ENCODE measurements at regions not wholly inside any gene's neighbourhood (a gene's known extent, or its start where the extent isn't known, plus 50 kb on each side); places are given as distances from the start of the nearest gene placed in this dataset.

DNA sequence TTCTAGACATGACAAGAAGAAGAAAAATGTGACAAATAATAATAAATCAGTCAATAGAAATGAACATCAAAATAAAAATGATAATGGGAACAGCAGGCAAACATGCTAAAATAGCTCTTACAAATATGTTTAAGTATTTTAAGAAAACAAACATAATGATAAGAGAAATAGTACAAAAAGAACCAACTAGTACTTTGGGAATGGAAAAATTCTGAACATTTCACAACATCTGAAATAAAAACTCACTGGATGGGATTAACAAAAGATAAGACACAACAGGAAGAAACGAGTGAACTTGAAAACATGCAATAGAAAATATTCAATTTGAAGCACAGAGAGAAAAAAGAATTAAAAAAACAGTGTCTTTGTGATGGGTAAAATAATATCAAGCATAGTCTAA, 115.2 kb upstream of the TSPAN2 start:
- no peak for DNase-seq (ENCODE audit: extremely low read depth in 1 of 2, low read depth in 1 of 2)

DNA sequence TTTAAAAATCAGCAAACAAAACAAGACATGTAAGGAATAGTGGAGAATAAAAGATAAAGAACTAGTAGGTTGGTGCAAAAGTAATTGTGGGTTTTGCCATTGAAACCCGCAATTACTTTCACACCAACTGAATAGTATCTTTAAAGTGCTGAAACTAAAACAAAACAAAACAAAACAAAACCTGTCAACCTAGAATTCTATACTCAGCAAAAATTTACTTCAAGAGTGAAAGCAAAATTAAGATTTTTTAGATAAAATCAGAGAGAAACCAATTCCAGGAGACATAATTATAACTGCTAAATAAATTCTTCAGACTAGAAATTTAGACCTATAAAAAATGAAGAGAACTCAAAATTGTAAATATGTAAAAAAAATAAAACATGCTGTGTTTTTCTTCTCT, 114.0 kb upstream of the TSPAN2 start:
- no peak for DNase-seq (ENCODE audit: extremely low read depth in 1 of 2, low read depth in 1 of 2)

DNA sequence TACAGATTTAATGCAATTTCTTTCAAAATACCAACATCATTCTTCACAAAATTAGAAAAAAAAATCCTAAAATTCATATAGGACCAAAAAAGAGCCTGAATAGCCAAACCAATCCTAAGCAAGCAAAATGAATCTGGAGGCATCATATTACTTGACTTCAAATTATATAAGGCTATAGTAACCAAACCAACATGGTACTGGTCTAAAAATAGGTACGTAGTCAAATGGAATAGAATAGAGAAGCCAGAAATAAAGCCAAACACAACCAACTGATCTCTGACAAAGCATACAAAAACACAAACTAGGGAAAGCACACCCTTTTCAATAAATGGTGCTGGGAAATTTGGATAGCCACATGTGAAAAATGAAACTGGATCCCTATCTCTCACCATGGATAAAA, 112.3 kb upstream of the TSPAN2 start:
- DNase-seq (ENCODE audit: extremely low read depth in 1 of 2, low read depth in 1 of 2) = no peak

DNA sequence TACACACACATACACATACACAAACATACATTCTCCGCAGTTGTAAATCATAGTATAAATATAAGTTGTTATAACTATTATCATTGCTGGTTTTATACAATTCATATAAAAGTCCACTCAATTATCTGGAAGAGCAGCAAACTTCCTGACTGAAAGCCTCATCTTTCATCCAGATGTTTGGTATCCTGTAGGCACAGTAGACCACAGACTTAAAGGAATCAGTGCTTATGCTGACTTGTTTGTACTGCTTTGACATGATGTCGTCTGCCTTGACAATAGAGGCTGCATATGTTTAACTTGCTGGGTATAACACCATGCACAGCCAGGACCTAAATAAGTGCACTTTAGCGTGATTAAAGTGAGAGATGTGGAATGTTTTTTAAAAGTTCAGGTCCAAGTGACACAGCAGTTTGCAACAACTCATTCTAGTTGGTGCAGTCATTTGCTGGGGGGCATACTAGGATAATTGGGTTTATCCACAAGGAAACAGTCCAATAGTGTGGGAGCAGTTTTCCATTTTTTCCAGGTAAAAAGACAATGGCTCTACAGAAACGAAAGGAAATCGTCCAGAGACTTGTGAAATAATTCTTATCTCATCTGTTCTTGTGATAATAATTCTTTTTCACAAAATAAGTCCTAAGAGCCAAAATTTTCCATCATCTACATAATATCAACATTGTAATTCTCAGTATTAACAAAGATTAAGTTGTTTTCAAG, 110.3 kb upstream of the TSPAN2 start:
- no peak for DNase-seq (ENCODE audit: extremely low read depth in 1 of 2, low read depth in 1 of 2)

DNA sequence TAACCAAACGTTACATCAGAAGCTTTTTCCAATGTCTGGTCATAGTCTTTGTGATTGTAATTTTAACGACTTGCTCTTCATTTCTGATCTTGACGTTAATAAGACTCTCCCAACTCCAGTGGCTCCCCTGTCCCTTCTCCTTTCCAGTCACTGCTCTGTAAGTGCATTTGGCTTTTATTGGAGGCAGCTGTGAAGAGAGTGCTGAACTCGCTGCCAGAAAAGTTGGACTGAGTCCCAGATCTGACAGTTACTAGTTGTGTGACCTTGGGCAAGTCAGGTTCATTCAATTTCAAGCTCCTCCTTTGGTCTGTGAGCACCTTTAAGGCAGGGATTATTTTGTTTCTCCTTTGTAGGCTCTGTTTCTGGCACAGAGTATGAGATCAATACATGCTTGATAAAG, 109.6 kb upstream of the TSPAN2 start:
- DNase-seq (ENCODE audit: extremely low read depth in 1 of 2, low read depth in 1 of 2) = no peak

DNA sequence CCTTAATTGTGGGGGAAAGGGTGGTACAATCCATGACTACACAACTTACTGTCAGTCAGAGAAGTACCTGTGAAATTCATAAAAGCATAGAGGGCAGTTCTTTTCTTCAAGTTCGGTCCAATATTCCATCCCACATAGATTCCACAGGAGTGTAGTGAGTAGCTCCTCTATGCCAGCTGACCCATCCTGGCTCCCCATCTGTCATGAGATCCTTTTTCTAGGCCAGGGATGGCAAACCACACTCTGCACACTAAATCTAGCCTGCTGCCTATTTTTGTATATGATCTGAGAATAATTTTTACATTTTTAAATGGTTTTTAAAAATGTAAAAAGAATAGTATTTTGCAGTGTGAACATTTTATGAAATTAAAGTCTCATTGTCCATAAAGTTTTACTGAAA, 107.0 kb upstream of the TSPAN2 start:
- no peak for DNase-seq (ENCODE audit: extremely low read depth in 1 of 2, low read depth in 1 of 2)

DNA sequence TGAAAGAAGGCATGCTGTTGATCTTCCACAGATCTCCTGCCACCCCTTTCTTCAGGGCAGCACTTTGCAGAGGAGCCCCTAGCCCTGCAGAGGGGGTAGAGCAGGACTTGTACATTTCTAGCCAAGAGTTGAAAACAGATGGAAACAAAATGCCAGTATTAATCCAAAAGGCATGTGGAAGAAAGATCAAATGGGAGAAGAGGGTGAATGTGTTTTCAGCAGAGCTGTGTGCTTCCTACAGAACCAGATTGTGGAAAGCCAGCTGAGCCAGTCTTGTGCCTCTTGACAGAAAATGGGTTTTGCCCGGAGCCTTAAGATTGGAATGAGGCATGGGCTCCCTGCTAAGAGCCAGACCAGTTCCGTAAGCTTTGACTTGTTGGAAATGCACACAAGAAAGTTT, 105.2 kb upstream of the TSPAN2 start:
- no peak for DNase-seq (ENCODE audit: extremely low read depth in 1 of 2, low read depth in 1 of 2)

DNA sequence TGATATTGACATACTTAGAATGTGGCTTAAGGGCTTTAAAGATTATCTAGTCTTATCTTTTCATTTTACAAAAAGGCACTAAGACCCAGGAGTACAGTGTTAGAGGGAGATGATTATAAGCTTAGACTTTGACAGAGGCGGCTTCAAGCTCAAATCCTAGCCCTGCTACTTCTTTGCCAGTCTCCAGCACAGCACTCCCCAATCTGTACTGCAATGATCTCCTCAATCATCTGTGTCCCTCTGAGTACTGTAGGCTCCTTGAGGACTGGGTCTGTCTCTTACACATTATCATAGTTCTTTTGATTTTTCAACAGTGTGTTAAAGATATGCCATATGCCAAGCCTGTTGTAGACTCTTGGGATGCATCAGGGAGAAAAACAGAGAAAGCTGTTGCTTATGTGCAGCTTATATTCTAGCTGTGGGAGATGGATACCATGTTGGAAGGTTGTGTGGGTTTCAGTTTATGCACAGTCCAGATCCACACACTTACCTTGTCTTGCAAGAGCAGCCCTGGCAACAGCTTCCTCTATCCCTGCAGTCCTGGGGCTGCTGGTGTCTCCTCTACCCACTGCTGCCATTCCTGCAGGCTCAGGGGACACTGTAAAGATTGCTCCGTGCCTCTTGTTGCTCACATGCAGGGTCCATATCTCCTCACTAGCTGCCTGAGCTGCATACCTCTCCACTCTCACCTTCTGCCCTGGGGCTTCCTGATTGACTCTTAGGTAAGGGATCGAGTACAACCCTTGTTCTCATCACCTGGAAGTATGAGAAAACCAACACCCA, 103.9 kb upstream of the TSPAN2 start:
- DNase-seq (ENCODE audit: extremely low read depth in 1 of 2, low read depth in 1 of 2) = no peak

DNA sequence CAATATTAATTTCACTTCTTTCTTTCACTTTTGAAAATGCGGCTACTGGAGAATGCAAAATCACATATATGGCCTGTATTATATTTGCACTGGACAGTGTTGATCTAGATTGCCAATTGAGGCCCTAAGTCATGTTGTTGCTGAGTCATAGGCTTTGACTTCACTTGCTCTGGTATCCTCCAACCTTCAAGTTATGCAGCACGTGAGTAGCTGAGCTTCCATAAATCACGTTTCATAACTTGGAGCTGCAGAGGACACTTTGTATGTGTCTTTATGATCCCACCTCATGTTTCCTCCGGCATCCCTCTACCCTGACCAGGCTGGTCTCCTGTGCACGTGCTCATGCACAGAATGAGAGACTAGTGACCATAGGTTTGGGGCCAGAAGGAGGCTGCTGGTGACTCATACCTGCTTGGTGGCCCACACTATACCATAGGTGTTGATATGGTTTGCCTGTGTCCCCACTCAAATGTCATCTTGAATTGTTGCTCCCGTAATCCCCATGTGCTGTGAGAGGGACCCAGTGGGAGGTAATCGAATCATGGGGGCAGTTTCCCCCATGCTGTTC, 103.0 kb upstream of the TSPAN2 start:
- no peak for DNase-seq (ENCODE audit: extremely low read depth in 1 of 2, low read depth in 1 of 2)

DNA sequence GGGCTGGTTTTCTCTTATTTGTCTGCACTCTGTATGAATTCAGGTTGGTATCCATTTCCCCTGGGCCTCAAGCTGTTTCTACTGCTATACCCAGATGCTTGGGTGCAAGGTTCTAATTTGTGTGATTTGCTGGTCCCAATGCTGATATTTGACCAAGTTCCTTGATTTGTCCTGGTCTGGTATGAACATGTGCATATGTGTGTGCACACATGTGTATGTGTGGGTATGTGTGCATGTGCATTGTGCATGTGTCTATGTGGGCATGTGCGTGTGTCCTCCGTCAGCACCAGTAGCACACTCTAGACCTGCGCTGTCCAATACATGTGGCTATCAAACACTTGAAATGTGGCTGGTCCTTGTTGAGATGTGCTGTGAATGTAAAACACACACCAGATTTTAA, 102.4 kb upstream of the TSPAN2 start:
- DNase-seq (ENCODE audit: extremely low read depth in 1 of 2, low read depth in 1 of 2) = no peak

DNA sequence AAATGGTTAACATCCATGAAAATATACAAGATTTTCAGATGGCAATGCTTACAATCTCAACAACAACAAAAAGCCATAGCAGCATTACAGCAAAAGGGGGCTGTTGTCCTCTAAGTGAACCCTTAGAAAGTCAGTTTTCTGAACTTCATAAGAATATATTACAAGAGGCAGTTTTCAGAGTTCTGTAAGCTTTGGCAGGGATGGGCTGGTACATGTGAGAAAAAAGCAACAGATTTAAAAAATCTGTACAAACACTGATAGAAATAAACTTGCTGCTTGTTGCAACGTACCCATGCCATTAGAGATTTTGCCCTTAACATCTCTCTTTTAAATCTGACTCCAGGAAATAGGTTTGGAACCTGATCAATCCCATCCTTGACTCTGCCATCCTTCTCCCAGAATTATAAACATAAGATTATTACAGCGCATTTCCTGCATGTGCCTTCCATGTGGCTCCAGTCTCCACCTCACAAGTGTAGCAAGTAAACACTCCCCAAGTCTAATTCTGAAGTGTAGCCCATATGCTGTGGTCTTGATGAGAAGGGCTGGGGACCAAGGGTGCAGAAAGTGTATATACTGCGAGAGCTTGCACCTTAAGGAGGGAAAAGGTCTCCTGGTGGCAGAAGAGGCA, 101.4 kb upstream of the TSPAN2 start:
- DNase-seq (ENCODE audit: extremely low read depth in 1 of 2, low read depth in 1 of 2) = no peak

DNA sequence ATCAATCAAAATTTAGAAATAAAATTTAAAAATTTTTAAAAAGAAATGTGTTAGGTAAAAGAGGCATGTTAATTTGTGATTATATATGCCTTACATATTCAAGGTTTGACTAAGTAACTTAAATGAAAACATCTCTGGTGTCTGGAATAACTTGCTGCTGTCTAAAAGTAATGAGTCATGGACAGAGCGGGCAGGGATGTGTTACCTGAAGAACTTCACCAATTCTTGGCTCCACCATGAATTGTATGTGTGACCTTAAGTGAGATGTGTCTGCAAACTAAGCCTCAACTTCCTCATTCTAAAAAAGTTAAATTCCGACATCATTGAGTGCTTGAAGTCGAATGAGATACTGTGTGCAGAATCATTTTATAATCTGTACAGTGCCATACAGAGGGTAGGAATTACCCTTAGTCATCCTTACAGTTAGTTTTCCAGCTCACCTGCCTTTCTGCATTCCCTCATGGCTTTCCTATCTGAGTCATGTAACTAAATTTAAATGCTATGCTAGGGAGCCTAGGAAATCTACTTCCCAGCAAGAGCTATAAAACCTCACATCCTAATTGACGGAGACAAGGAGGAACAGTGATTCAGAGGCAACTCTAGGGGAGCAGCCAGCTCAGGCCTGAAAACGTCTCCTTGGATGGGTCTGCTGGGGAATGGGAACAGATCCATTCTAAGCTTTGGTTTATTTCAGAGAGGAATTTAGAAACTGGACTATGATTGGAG, 100.7 kb upstream of the TSPAN2 start:
- no peak for DNase-seq (ENCODE audit: extremely low read depth in 1 of 2, low read depth in 1 of 2)

DNA sequence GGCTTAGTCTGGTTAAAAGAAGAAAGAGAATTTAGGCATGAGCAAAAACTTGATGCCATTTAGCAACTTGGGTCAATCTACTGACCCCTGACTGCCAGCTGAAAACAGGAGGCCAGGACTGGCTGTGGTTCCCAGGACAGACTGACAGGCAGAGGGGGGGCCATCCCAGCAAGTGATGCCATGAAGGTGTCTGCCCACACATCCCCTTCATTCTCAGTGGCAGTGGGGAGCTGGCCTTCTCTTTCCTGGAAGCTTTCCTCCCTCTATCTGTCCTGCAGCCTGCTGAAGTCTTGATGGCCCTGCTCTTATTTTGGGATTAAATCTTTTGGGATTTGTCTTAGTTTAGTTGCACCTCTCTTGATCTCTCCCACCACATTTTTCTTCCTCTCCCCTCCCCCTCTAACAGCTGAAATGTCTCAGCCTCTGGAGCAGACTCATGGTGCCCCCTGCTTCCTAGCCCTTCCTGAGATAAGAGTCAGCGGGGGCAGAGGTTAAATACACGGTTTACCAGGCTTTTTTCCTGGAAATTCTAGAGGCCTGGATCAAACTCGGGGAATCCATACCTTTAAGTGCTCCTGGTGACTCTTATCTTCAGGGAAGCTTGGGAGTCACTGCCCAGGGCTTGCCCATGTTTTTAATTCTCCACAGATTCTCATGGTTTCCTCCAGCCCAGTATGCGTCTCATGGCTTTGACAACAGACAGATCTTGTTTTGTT, 99.5 kb upstream of the TSPAN2 start:
- DNase-seq (ENCODE audit: extremely low read depth in 1 of 2, low read depth in 1 of 2) = no peak

DNA sequence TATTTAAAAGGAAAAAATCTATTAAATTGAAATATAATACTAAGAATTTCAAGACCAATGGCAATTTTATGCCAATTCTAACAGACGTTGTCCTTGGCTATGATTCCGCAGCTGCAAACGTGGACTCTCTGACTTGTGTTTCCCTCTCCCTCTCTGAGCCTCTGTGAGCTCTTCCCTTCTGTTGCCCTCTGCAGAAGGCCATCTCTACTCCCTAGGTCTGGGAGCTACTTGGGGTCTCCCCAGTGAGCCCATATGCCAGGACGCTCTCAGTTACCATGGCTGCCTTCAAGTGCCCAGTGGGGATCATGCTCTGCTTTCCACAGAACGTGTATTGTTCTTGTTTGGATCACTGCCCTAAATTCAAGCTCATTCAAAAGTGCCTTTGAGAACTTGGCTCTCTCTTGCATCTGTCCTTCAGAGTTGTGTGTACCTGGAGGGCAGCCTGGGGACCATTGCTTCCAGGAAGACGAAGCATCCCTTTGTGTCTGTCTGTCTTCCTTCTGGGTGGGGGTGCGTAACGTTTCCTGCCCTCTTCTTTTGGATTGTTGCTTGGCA, 97.5 kb upstream of the TSPAN2 start:
- DNase-seq (ENCODE audit: extremely low read depth in 1 of 2, low read depth in 1 of 2) = no peak

DNA sequence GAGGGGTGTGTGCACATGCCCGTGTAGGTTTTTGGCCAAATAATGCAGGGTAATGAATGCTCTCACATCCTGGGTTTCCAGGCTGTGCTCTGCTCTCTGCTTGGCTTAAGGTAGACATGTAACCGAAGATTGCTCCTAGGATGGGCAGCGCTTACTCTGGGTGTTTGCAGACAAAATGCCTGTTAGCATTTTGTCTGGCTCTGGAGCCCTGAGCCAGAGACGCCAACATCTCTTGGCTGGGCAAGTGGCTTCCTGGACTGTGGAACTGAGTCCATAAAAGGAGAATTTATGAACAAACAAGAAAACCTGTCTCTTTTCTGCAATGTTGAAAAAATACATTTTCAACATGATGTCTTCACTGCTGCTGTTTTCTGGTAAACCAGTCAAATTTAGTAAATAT, 96.0 kb upstream of the TSPAN2 start:
- DNase-seq (ENCODE audit: extremely low read depth in 1 of 2, low read depth in 1 of 2) = no peak

DNA sequence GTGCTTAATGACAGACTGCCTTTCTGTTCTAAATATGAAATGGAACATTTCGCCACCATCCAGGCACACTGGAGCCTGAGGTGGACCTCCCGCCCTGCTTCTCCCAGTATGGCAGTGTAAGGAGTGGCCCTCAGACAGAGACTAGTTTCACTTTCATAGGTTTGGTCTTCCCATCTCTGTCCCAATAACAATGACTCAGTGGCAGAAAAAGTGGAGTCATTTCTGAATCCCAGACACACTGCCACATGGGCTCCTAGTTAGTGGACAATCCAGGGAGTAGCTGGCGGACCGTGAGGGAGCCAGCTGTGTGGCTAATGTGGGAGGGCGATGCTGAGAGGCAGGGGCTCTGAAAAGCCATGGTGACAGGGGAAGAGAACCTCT, 95.6 kb upstream of the TSPAN2 start:
- no peak for DNase-seq (ENCODE audit: extremely low read depth in 1 of 2, low read depth in 1 of 2)

DNA sequence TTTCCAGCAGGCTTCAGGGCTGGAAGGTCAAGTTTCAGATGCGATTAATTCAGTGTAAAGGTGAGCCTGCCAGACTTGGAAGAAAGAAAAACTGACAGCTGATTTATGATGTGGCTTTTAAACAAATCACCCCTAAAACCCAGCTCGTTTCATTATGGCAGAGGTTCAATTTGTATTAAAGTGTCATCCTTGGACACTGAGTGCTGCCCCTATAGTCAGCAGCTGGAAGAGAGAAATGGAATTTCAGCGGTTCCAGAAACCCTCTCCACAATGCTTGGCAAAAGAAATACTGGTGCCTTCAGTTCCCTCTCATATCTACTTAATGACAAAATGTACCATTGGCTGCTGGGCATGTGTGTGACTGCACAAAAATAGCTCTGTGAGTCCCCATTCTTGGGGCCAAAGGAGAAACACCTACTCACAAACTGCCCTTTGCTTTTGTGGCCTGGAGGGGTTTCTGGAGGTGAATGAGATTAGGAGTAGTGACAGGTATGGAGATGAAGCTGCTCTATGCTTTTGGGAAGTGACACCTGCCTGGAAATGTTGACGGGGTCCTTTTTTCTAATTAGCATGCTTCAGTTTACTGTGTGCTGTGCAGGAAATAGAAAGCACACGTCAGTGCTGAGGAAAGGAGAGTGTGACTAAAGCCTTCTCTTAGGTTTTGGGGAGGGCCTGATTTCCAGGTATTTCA, 95.1 kb upstream of the TSPAN2 start:
- DNase-seq (ENCODE audit: extremely low read depth in 1 of 2, low read depth in 1 of 2) = no peak

DNA sequence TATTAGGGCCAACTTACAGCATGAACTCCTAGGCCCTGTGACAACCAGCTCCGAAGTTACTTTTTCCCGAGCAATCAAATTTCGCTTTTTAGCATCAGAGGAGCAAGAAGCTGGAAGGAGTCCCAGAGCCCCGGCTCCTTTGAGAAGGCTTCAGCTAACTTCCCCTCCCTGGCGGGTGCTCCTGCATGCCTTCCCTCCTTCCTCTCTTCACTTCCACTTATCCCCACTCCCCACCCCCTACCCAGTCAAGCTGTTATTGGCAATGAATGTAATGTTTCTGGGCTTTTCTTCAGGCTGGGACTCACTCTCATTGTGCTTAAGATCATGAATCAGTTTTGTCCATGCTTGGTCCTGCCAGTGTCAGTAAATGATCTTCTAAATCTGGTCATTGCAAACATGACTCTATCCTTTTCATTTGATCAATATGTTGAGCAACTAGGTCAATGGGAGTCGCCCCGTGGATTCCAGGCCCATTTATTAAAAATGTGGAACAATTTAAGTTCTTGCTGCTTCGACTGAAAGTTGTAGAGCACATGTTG, 94.5 kb upstream of the TSPAN2 start:
- DNase-seq (ENCODE audit: extremely low read depth in 1 of 2, low read depth in 1 of 2) = no peak

DNA sequence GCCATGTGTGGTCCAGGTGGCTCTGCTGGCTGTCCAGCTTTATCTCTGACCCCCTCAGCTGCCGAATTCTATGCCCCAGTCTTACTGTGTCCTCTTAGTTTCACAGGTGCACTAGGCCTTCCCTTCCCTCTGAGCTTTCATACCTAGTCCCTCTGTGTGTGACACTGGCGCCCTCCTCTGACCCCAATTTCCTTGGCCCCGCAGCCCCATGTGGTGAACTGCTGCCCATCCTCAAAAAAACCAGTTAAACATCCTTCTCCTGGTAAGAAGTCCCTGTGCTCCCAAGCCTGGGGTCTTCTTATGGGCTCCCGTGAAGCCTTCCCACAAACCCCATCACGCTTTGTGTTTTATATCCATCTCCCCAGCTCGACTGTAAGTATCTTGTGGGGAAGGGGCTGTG, 93.9 kb upstream of the TSPAN2 start:
- no peak for DNase-seq (ENCODE audit: extremely low read depth in 1 of 2, low read depth in 1 of 2)
